ENCODE measurements at regions not wholly inside any gene's neighbourhood (a gene's known extent, or its start where the extent isn't known, plus 50 kb on each side); places are given as distances from the start of the nearest gene placed in this dataset.

DNA sequence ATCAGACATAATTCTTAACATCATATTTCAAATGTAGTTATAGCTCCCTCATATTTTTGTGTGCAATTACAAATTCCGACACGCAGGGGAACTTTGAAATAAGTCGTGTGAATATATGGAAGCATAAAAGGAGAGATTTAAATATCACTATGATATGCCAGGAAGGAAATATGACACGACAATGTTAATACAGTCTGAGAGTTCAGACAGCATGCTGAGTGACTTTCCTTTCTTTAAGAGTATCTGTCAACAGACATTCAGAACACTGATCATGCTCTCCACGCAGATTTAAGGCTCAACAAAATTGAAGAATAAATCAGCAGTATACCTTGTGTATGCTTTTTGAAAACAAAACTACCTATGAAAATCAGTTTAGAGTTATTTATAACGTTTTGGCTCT, 232.6 kb upstream of the CARD18 start:
- Histone ChIP-seq H3K9ac (ENCODE audit: low read length) (no peak overlapping the region), H3K9me2 (ENCODE audit: insufficient read depth) (no peaks in the 10 kb centered on the region), H3K27ac (ENCODE audit: low read depth, low read length) (no peak overlapping the region), H3K4me3 (replicated peaks in 1 of 2; ENCODE audit: low read depth in 1 of 2, low read length in 2 of 2) (no peak overlapping the region), H4K20me1 (ENCODE audit: insufficient read depth) (no peaks in the 10 kb centered on the region), H3K27me3 (ENCODE audit: insufficient read depth, low read length) (no peaks in the 10 kb centered on the region), H3K79me2 (ENCODE audit: insufficient read depth, low read length) (no peaks in the 10 kb centered on the region), H2AFZ (ENCODE audit: low read depth, low read length, poor library complexity, severe bottlenecking) (no peak overlapping the region), H3K36me3 (ENCODE audit: control insufficient read depth in 1 of 2, insufficient read depth in 2 of 2, low read length in 2 of 2) (no peaks in the 10 kb centered on the region), H3K4me2 (ENCODE audit: low read length) (no peak overlapping the region), H3K9me3 (ENCODE audit: control insufficient read depth in 1 of 2, insufficient read depth in 1 of 2, low read depth in 1 of 2, low read length in 2 of 2) (no peaks in the 10 kb centered on the region), H3K4me1 (ENCODE audit: control insufficient read depth in 1 of 2, insufficient read depth in 2 of 2, low read length in 2 of 2) (no peaks in the 10 kb centered on the region)
- BruUV-seq (replicated peaks): no TSS peak
- ChIA-PET RAD21 (ENCODE audit: low non-redundant PET in 1 of 2, low total read pairs in 2 of 2, uncharacterized antibody in 2 of 2, unreplicated experiment in 2 of 2) (no interaction called here), CTCF (no interaction called here), POLR2A (no interaction called here)
- ATAC-seq: no peak
- TF ChIP-seq SP1 (IDR thresholded peaks at IDR 0.05; ENCODE audit: low read depth): no peak
- no peak for TF ChIP-seq ZNF274 (IDR thresholded peaks at IDR 0.05; ENCODE audit: low read depth, low read length)
- TF ChIP-seq ATF3 (IDR thresholded peaks at IDR 0.05): no peak
- TF ChIP-seq POLR2AphosphoS5 (IDR thresholded peaks at IDR 0.05; ENCODE audit: low read depth, low read length): no peak
- no peak for TF ChIP-seq SRF (IDR thresholded peaks at IDR 0.05; ENCODE audit: low read depth)
- TF ChIP-seq, protein P1, sequence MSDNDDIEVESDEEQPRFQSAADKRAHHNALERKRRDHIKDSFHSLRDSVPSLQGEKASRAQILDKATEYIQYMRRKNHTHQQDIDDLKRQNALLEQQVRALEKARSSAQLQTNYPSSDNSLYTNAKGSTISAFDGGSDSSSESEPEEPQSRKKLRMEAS (IDR thresholded peaks at IDR 0.05): no peak
- TF ChIP-seq JUND (IDR thresholded peaks at IDR 0.05): no peak
- no peak for TF ChIP-seq SIN3A (IDR thresholded peaks at IDR 0.05; ENCODE audit: low read depth)
- TF ChIP-seq FOSL1 (IDR thresholded peaks at IDR 0.05; ENCODE audit: low read depth): no peak
- TF ChIP-seq ZBTB33 (IDR thresholded peaks at IDR 0.05; ENCODE audit: extremely low read depth, insufficient replicate concordance, low read length): no peak
- DNase-seq (ENCODE audit: low read depth, low spot score): no peak
- intact Hi-C loops (cut with micrococcal nuclease): no loop called here

Data from HCT116 (cell line).